ENCODE measurements at regions not wholly inside any gene's neighbourhood (a gene's known extent, or its start where the extent isn't known, plus 50 kb on each side); places are given as distances from the start of the nearest gene placed in this dataset.

- TF ChIP-seq CTCF (conservative IDR thresholded peaks at IDR 0.05 in 1 of 2, IDR thresholded peaks at IDR 0.05 in 1 of 2; ENCODE audit: low read depth in 1 of 2, low read length in 2 of 2) = no peak
- TF ChIP-seq EZH2 (IDR thresholded peaks at IDR 0.05; ENCODE audit: low read length, missing control alignments) = no peak
Measured at GRCh38 chr5:22908586-22908985, 55.4 kb upstream of the CDH12 start.

Data from fibroblast of lung (primary cell).